ACHN (cell line): ENCODE measurements at regions not wholly inside any gene's neighbourhood (a gene's known extent, or its start where the extent isn't known, plus 50 kb on each side); places are given as distances from the start of the nearest gene placed in this dataset.

Source experiments
- DNase-seq: peaks from one replicate; pipeline ENCODE4 v3.0.0-alpha.2; 2015
- in situ Hi-C: cut with HindIII; loops from 2 replicates; pipeline ENCODE4 v1.10.0; 2017; ENCODE audit warnings: low sequenced_read_pairs, low pct_ligation_motif_present, low pct_unique_long_range_greater_than_20kb

GRCh38 chr10:69734797-69735468, 66.8 kb upstream of the COL13A1 start:
- in situ Hi-C loops: no loop called here
- no peak for DNase-seq

DNA sequence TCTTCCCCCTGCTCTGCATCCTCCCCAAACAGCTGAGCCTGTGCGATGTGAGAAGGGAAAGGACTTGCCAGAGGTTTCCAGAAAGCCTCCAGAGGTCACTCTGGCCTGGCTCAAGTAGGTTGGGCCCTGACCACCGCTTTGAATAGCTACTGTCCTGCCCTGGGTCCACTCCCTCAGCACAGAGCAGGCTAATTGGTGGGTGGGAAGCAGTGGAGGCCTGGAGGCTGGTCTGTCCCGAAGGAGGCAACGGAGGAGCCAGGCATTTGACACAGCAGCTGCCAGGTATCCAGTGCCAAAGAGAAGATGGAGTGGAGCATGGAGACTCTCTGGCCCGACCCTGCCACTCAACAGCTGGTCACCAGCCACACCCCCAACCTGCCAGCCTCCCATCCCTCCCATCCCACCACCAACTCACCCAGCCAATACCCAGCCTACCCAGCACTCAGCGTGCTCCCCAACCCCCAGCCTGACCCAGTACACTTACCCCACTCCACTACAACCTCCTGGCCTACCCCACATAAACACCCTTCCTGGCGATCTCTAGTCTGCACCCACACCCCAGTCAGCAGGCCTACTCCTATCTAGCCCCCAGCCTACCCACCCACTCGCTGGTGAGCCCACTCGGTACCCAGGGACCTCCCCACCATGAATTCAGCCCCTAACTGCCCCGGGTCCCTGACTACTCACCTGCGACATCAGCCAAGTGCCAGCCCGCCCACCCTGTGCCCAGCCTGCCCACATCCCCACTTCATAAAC, 64.6 kb upstream of the COL13A1 start:
- no peak for DNase-seq
- in situ Hi-C loops: no loop called here

DNA sequence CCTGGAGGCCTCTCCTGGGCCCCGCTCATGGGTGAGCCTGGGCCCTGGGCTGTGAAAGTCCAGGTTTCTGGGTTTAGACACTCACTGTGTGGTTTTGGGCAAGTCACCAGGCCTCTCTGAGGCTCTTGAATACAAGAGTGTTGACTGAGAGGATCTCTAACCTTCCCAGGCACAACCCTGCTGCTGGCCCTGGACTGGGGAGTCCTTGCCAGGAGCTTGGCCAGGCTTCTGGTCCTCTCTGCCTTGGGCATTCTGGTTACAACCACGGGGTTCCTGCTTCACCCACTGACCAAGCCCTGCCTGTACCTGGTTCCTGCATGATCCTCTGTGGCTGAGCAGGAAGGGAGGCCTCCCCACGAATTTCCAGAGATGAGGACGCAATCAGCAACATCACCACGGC, 63.6 kb upstream of the COL13A1 start:
- DNase-seq: no peak

DNA sequence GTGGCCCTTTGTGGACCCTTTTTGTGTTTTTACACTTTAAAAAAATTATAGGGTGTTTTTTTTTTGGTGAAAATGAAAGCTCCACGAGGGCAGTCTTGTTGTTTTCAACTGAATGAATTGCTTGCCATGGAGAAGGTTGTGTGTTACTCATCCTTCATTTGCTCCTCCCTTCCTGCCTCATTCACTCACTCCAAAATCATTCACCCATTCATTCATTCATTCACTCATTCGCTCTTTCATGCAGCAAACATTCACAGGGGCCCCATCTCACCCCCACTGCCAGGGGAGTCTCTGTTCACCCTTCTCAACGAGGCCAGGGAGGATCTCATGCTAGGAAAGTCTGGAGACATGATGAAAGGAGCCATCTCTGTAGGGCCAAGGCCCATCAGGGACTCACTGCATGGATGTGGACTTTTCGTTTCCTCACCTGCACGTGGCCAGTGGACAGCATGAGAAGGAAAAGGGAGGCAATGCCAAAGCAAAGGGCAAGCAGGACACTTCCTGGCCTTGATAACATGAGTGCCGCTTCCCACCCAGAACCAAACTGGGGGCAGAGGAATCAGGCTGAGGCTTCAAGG, 62.8 kb upstream of the COL13A1 start:
- no peak for DNase-seq
- in situ Hi-C loops: no loop called here

More for the DNA sequence above, 63.6 kb upstream of the COL13A1 start:
- in situ Hi-C loops: no loop called here

GRCh38 chr10:69739634-69740033, 62.1 kb upstream of the COL13A1 start:
- in situ Hi-C loops: no loop called here
- no peak for DNase-seq

- in situ Hi-C loops: no loop called here
- no peak for DNase-seq
Measured at GRCh38 chr10:69740126-69740525, 61.6 kb upstream of the COL13A1 start.

DNA sequence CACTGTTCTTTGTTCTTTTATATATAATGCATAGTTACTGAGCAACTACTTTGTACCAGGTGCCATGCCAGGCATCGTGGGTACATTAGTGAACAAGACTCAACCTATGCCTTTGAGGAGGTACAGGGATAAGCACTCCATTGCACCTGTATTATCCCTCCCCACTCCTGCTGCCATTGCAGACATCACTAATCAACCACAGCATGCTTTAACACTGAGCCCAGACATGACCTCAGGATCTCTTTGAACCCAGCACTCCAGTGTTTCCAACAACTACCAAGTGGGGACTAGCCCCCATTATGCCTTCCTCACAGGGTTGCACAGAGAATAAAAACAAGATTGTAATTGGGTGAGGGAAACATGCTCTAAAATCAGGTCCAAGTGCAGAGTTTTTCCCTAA, 60.5 kb upstream of the COL13A1 start:
- in situ Hi-C loops: no loop called here
- no peak for DNase-seq

DNA sequence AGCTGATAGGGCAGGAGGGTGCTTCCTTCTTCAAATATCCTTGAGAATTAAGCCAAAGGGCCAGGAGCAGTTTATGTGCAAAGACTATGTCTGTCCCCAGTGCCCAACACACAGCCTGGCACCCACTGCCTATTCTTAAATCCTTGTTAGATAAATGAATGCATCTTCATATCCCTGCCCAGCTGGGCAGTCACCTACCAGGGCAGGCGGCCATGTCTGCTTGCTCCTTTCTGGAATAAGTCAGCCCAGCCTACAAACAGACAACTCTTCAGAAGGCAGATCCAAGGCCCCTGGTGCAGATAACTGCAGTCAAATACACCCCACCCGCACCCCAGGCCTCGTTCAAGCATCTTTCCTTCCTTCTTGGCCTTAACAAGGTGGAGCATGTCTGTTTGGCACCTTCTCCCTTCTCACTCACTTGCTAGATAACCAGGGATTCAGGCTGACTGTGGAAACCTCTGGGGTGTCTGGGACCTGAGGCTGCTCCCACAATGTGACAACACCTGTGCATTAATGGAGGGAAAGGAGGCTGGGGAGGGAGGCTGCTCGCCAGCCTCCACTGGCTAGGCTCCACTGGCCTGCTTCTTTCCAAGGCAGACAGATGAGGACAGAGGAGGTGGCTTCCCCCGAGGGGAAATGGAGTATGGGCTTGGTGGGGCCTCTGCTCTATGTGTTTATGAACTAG, 59.9 kb upstream of the COL13A1 start:
- in situ Hi-C loops: no loop called here
- no peak for DNase-seq

DNA sequence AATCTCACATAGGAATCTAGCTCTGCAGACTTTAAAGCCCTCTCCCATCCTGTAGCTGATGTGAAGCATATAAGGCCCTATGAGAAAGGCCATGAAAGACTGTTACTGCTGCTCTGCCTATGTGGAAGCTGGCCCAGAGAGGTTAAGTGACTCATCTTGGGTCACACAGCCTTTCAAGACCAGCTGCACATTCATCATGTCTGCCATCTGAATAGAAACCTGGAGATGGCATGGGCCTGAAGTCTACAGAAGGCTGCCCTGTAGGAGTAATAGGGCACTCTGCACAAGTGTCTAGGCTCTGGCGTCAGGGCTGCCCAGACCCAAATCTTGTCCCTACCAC, 59.4 kb upstream of the COL13A1 start:
- in situ Hi-C loops: no loop called here
- DNase-seq: no peak

GRCh38 chr10:69742928-69743602, 58.6 kb upstream of the COL13A1 start:
- in situ Hi-C loops: no loop called here
- peak; percentile 47 for DNase-seq

GRCh38 chr10:69744971-69745370, 56.7 kb upstream of the COL13A1 start:
- in situ Hi-C loops: no loop called here
- no peak for DNase-seq

DNA sequence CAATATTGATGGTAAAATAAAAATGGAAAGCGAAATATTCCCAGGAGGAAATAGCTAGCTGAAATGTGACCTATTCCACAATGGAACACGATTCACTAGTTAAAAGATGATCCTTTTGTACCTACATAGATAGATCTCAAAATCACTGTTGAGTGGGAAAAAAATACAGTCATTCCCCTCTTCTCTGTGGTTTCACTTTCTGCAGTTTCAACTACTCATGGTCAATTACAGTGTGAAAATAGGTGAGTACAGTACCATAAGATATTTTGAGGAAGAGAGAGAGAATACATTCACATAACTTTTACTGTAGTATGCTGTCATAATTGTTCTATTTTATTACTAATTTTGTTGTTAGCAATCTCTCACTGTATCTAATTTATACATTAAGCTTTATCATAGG, 56.0 kb upstream of the COL13A1 start:
- no peak for DNase-seq
- in situ Hi-C loops: no loop called here

- DNase-seq: no peak
- in situ Hi-C loops: no loop called here
Measured at GRCh38 chr10:69747179-69747578, 54.5 kb upstream of the COL13A1 start.

DNA sequence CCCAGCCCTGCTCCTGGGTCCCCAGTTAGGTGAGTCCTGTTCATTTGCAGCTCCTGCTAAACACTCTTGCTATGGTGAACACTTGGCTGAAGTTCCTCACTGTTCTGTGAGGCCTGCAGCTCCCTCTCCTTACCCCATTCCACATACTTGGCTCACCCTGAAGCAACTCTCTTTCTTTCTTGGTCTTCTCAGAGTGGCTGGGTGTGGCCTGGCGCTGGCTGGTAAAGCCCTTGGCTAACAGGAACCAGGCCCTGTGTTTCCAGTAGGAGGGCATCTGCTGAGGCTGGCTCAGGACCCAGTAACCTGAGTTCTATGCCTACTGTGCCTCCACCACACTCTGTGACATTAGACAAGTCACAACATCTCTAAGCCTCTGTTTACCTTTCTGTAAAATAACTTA, 53.1 kb upstream of the COL13A1 start:
- in situ Hi-C loops: no loop called here
- no peak for DNase-seq

- no peak for DNase-seq
- in situ Hi-C loops: no loop called here
Measured at GRCh38 chr10:69749178-69750010, 52.3 kb upstream of the COL13A1 start.

DNA sequence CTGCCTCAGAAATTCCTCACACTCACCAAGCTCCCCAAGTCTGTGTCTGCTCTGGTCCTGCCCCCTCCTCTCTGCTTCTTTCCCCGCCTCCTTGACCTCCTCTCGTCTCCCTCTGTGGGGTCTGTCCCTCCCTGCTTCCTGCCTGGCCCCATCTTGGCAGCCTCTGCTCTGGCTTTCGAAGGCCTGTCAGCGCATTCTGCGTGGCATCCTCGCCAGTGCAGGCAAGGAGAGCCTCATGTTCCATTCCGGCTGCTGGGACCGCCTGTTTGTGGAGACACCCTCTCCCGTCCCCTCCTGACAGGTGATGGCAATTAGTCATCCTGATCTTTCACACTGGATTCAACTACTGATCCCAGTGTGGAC, 51.7 kb upstream of the COL13A1 start:
- DNase-seq: no peak
- in situ Hi-C loops: no loop called here

DNA sequence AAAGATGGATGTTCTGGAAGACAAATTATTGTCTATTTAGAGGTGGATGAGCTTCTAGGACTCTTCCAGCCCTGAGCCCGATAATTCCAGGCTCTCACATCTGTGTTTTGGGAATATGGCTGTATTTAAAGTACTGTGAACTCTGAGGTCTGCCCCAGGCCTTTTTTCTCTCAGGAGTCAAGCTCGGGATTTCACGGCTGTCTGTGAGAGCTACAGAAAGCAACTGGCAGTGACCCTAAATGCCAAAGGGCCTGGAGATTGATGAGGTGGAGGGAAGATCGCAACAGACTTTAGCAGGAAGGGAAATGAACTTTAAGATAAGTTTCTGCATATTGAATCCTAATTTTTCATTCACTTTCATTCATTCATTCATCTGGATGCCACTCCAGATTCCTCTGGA, 51.0 kb upstream of the COL13A1 start:
- in situ Hi-C loops: no loop called here
- no peak for DNase-seq

DNA sequence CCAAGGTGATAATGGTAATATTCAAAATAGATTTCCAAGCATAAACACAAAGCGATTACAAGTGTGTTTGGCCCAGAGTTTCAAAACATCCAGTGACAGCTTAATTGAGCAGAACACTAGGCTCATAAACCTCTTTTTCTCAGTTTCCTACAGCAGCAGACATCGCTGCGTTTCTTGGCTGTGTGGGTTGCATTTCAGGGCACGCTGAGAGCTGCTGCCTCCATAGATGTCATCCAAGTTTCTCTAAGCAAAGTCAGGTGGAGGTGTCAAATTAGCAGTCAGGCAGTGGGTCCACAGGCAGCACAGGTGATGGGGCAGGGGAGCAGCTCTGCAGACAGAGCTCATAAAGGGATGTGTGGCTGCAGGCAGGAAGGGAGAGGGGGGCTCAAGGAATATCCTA, 50.5 kb upstream of the COL13A1 start:
- in situ Hi-C loops: no loop called here
- DNase-seq: no peak
